Mucosa of gallbladder (tissue), 1 donor: ENCODE measurements at regions not wholly inside any gene's neighbourhood (a gene's known extent, or its start where the extent isn't known, plus 50 kb on each side); places are given as distances from the start of the nearest gene placed in this dataset.

Source experiments
- DNase-seq: peaks from one replicate; pipeline ENCODE4 v3.0.0-alpha.2; 2020; ENCODE audit warnings: low spot score
- donor health status: DM: no; HTN: no; CAD: no.

- DNase-seq = no peak
Observed at GRCh38 chr3:194279701-194280360, 71.3 kb downstream of the CPN2 start.

- no peak for DNase-seq
Observed at GRCh38 chr3:194280777-194281176, 70.4 kb downstream of the CPN2 start.

GRCh38 chr3:194281306-194281705 lies 69.8 kb downstream of the CPN2 start:
- no peak for DNase-seq

GRCh38 chr3:194281766-194282165 lies 69.4 kb downstream of the CPN2 start:
- DNase-seq = no peak

- DNase-seq = no peak
Observed at GRCh38 chr3:194282436-194283122, 68.5 kb downstream of the CPN2 start.

- DNase-seq = no peak
Observed at GRCh38 chr3:194283221-194284006, 67.7 kb downstream of the CPN2 start.

GRCh38 chr3:194284351-194284750 lies 66.8 kb downstream of the CPN2 start:
- DNase-seq = no peak

GRCh38 chr3:194285024-194285849 lies 65.9 kb downstream of the CPN2 start:
- no peak for DNase-seq

GRCh38 chr3:194285850-194286197 lies 65.3 kb downstream of the CPN2 start:
- DNase-seq = no peak

- no peak for DNase-seq
Observed at GRCh38 chr3:194286375-194287146, 64.6 kb downstream of the CPN2 start.

- DNase-seq = no peak
Observed at GRCh38 chr3:194287374-194287773, 63.8 kb downstream of the CPN2 start.

GRCh38 chr3:194287977-194288706 lies 63.0 kb downstream of the CPN2 start:
- no peak for DNase-seq
